H1 (cell line): ENCODE measurements at regions not wholly inside any gene's neighbourhood (a gene's known extent, or its start where the extent isn't known, plus 50 kb on each side); places are given as distances from the start of the nearest gene placed in this dataset.

Experiments
- CTCF ChIA-PET: fragments of 300-600 bp; sonication (Branson Sonifier 250); formaldehyde crosslinking; loops from one replicate; lab custom pipeline; 2021; ENCODE audit not compliant: partially characterized antibody; lab: Charles Lee
- POLR2A ChIA-PET: fragments of 300-600 bp; sonication (Branson Sonifier 250); formaldehyde crosslinking; loops from one replicate; lab custom pipeline; 2021; ENCODE audit warnings: inconsistent platforms; ENCODE audit not compliant: partially characterized antibody; lab: Charles Lee
- DNase-seq, 2 experiments: peaks; one replicate each; pipeline versions ENCODE4 v3.0.0 to v3.0.0-alpha.2; 2010 to 2022; ENCODE audit warnings: low spot score in 2 of 2, low read depth in 1 of 2, mixed read lengths in 1 of 2
- FAIRE-seq: peaks from 2 replicates; lab custom pipeline; 2011; peaks lifted over from hg19 to GRCh38; lab: Jason Lieb, UNC
- H2AFZ ChIP-seq: 2 replicates; pipeline ENCODE4 v1.8.1; 2012; ENCODE audit warnings: low read length, inconsistent platforms
- H2AK5ac ChIP-seq: 2 replicates; pipeline ENCODE4 v1.6.1; 2013; ENCODE audit warnings: low read depth, low read length
- H2BK120ac ChIP-seq: replicated peaks from 2 replicates; pipeline ENCODE3; 2013; ENCODE audit warnings: low read depth, low read length, inconsistent platforms
- H2BK12ac ChIP-seq: 2 replicates; pipeline ENCODE4 v1.6.1; 2013; ENCODE audit warnings: low read depth, low read length
- H2BK15ac ChIP-seq: 2 replicates; pipeline ENCODE4 v1.6.1; 2013; ENCODE audit warnings: low read length
- H2BK20ac ChIP-seq: 2 replicates; pipeline ENCODE4 v1.6.1; 2013; ENCODE audit warnings: low read length
- H2BK5ac ChIP-seq: 2 replicates; pipeline ENCODE4 v1.6.1; 2013; ENCODE audit warnings: low read depth, low read length
- H3K14ac ChIP-seq: 2 replicates; pipeline ENCODE4 v1.6.1; 2013; ENCODE audit warnings: inconsistent platforms; ENCODE audit not compliant: insufficient read length
- H3K18ac ChIP-seq: 2 replicates; pipeline ENCODE4 v1.6.1; 2013; ENCODE audit warnings: low read length; ENCODE audit errors: extremely low read depth
- H3K23ac ChIP-seq: 2 replicates; pipeline ENCODE4 v1.6.1; 2013; ENCODE audit warnings: inconsistent platforms; ENCODE audit not compliant: insufficient read length
- H3K23me2 ChIP-seq: 2 replicates; pipeline ENCODE4 v1.6.1; 2013; ENCODE audit warnings: low read depth, low read length
- H3K27ac ChIP-seq: 2 replicates; pipeline ENCODE4 v1.6.1; 2011; ENCODE audit warnings: low read depth, low read length, inconsistent platforms
- H3K27me3 ChIP-seq, 4 experiments: replicated peaks in 1 of 4; 1 replicate in 1 of 4; 2 replicates in 3 of 4; pipeline versions ENCODE4 v1.6.1 to v1.8.1; 2011 to 2013; ENCODE audit warnings: low read length in 3 of 4, mild to moderate bottlenecking in 3 of 4, inconsistent platforms in 2 of 4, mixed read lengths in 2 of 4, moderate library complexity in 1 of 4; ENCODE audit not compliant: control insufficient read depth in 3 of 4, insufficient read depth in 3 of 4; ENCODE audit errors: extremely low read depth in 1 of 4
- H3K36me3 ChIP-seq, 4 experiments: 2 replicates each; pipeline versions ENCODE4 v1.6.1 to v1.8.1; 2011 to 2013; ENCODE audit warnings: mild to moderate bottlenecking in 4 of 4, low read length in 3 of 4, moderate library complexity in 2 of 4, control low read depth in 1 of 4, inconsistent platforms in 1 of 4; ENCODE audit not compliant: insufficient read depth in 4 of 4, control insufficient read depth in 2 of 4
- H3K4ac ChIP-seq: replicated peaks from 2 replicates; pipeline ENCODE3; 2013; ENCODE audit warnings: low read length, low read depth, mixed read lengths, inconsistent platforms; ENCODE audit not compliant: insufficient read length
- H3K4me1 ChIP-seq, 4 experiments: replicated peaks in 1 of 4; 1 replicate in 1 of 4; 2 replicates in 3 of 4; pipeline versions ENCODE4 v1.6.1 to v1.8.1; 2011 to 2013; ENCODE audit warnings: low read length in 3 of 4, inconsistent platforms in 2 of 4, mixed read lengths in 1 of 4; ENCODE audit not compliant: insufficient read depth in 4 of 4, control insufficient read depth in 3 of 4
- H3K4me2 ChIP-seq, 2 experiments: 2 replicates each; pipeline versions ENCODE4 v1.6.1 to v1.8.1; 2011 to 2013; ENCODE audit warnings: low read depth in 2 of 2, low read length in 2 of 2, control low read depth in 1 of 2, inconsistent platforms in 1 of 2, mild to moderate bottlenecking in 1 of 2; ENCODE audit not compliant: insufficient read depth in 1 of 2
- H3K4me3 ChIP-seq, 4 experiments: fragments of 200-600, 300-600 bp in 1 of 4; sonication (generic), shearing (Covaris generic), sonication (Bioruptor Twin) in 1 of 4; 2 replicates each; pipeline versions ENCODE4 v1.5.1 to v1.8.1; 2011 to 2016; ENCODE audit warnings: low read length in 4 of 4, low read depth in 3 of 4, control low read depth in 2 of 4, inconsistent platforms in 2 of 4, mild to moderate bottlenecking in 2 of 4, mixed read lengths in 1 of 4, moderate library complexity in 1 of 4; ENCODE audit not compliant: insufficient read depth in 2 of 4; ENCODE audit errors: extremely low read depth in 1 of 4
- H3K56ac ChIP-seq: replicated peaks from 2 replicates; pipeline ENCODE3; 2013; ENCODE audit warnings: low read depth, mild to moderate bottlenecking, mixed read lengths, low read length, inconsistent platforms; ENCODE audit not compliant: insufficient read length
- H3K79me1 ChIP-seq: 2 replicates; pipeline ENCODE4 v1.6.1; 2013; ENCODE audit warnings: low read depth, low read length, control low read depth
- H3K79me2 ChIP-seq, 2 experiments: 2 replicates each; pipeline versions ENCODE4 v1.6.1 to v1.8.1; 2012 to 2013; ENCODE audit warnings: low read length in 2 of 2, mild to moderate bottlenecking in 2 of 2, inconsistent platforms in 1 of 2; ENCODE audit not compliant: insufficient read depth in 2 of 2, control insufficient read depth in 1 of 2
- H3K9ac ChIP-seq, 4 experiments: replicated peaks in 1 of 4; 1 replicate in 1 of 4; 2 replicates in 3 of 4; pipeline versions ENCODE4 v1.6.1 to v1.8.1; 2011 to 2013; ENCODE audit warnings: low read depth in 3 of 4, low read length in 3 of 4, control low read depth in 2 of 4, mild to moderate bottlenecking in 2 of 4, moderate library complexity in 2 of 4, inconsistent platforms in 1 of 4; ENCODE audit errors: extremely low read depth in 1 of 4
- H3K9me3 ChIP-seq, 2 experiments: 2 replicates each; pipeline versions ENCODE4 v1.6.1 to v1.8.1; 2012 to 2013; ENCODE audit warnings: mild to moderate bottlenecking in 2 of 2, moderate library complexity in 2 of 2, control low read depth in 1 of 2, inconsistent platforms in 1 of 2, low read depth in 1 of 2, low read length in 1 of 2, mixed read lengths in 1 of 2; ENCODE audit not compliant: insufficient read depth in 2 of 2
- H4K20me1 ChIP-seq, 2 experiments: replicated peaks in 1 of 2; 2 replicates each; pipeline versions ENCODE3 to v1.8.1; 2011 to 2013; ENCODE audit warnings: inconsistent platforms in 2 of 2, low read length in 2 of 2, mild to moderate bottlenecking in 1 of 2; ENCODE audit not compliant: insufficient read depth in 2 of 2, control insufficient read depth in 1 of 2
- H4K5ac ChIP-seq: 2 replicates; pipeline ENCODE4 v1.6.1; 2013; ENCODE audit warnings: low read length, low read depth, mixed read lengths, inconsistent platforms; ENCODE audit not compliant: insufficient read length
- H4K8ac ChIP-seq: 2 replicates; pipeline ENCODE4 v1.8.0; 2013; ENCODE audit warnings: mild to moderate bottlenecking, moderate library complexity, low read length, inconsistent platforms; ENCODE audit not compliant: insufficient read depth; ENCODE audit errors: extremely low read depth
- H4K91ac ChIP-seq: replicated peaks from 2 replicates; pipeline ENCODE3; 2013; ENCODE audit warnings: low read length, mixed read lengths, inconsistent platforms; ENCODE audit not compliant: insufficient read length
- BACH1 ChIP-seq: IDR thresholded peaks from 2 replicates; pipeline ENCODE4 v1.6.1; 2012; ENCODE audit warnings: low read length, improper control_type of control experiment
- CBX5 ChIP-seq: fragments of 300-800, 300-1000 bp; sonication (generic); IDR thresholded peaks from 2 replicates; pipeline ENCODE4 v1.7.1; 2016; ENCODE audit warnings: antibody characterized with exemption, low read length, low read depth
- CEBPB ChIP-seq: IDR thresholded peaks from 2 replicates; pipeline ENCODE4 v1.6.1; 2012; ENCODE audit warnings: low read depth, low read length
- EP300 ChIP-seq, 2 experiments: IDR thresholded peaks; 1 replicate in 1 of 2; 2 replicates in 1 of 2; pipeline ENCODE4 v1.6.1; 2011 to 2012; ENCODE audit warnings: low read depth in 2 of 2, low read length in 2 of 2, mild to moderate bottlenecking in 2 of 2, borderline replicate concordance in 1 of 2, inconsistent platforms in 1 of 2, moderate library complexity in 1 of 2
- FOSL1 ChIP-seq: IDR thresholded peaks from 2 replicates; pipeline ENCODE4 v1.6.1; 2011; ENCODE audit warnings: mild to moderate bottlenecking, low read depth, low read length, moderate library complexity; ENCODE audit not compliant: insufficient read depth
- KDM1A ChIP-seq: fragments of 200-600, 300-600 bp; sonication (generic); IDR thresholded peaks from 2 replicates; pipeline ENCODE4 v1.7.1; 2016; ENCODE audit warnings: mild to moderate bottlenecking, low read length, borderline replicate concordance
- KDM5A ChIP-seq: fragments of 200-600 bp; IDR thresholded peaks from 2 replicates; pipeline ENCODE4 v1.7.1; 2012; ENCODE audit warnings: mild to moderate bottlenecking, low read length, inconsistent platforms, mixed read lengths
- MAFK ChIP-seq: IDR thresholded peaks from 2 replicates; pipeline ENCODE4 v1.6.1; 2012; ENCODE audit warnings: low read depth, mild to moderate bottlenecking, improper control_type of control experiment, low read length
- MAX ChIP-seq: IDR thresholded peaks from 2 replicates; pipeline ENCODE4 v1.6.1; 2012; ENCODE audit warnings: inconsistent platforms
- POLR2A ChIP-seq, 2 experiments: IDR thresholded peaks; 1 replicate in 1 of 2; 2 replicates in 1 of 2; pipeline ENCODE4 v1.6.1; 2011; ENCODE audit warnings: low read depth in 2 of 2, low read length in 2 of 2, mild to moderate bottlenecking in 2 of 2; ENCODE audit errors: control extremely low read depth in 1 of 2
- RBBP5 ChIP-seq: IDR thresholded peaks from 2 replicates; pipeline ENCODE4 v1.7.1; 2012; ENCODE audit warnings: low read depth, mild to moderate bottlenecking, inconsistent platforms, low read length, moderate library complexity, borderline replicate concordance
- RFX5 ChIP-seq: IDR thresholded peaks from 2 replicates; pipeline ENCODE4 v1.6.1; 2011; ENCODE audit warnings: low read depth, low read length, improper control_type of control experiment, borderline replicate concordance
- SAP30 ChIP-seq: fragments of 300-600 bp; sonication (generic); IDR thresholded peaks from 2 replicates; pipeline ENCODE4 v1.7.1; 2012; ENCODE audit warnings: low read length, moderate library complexity, mild to moderate bottlenecking, inconsistent platforms; ENCODE audit not compliant: insufficient read depth, insufficient replicate concordance
- SIN3A ChIP-seq, 2 experiments: IDR thresholded peaks in 1 of 2; conservative IDR thresholded peaks in 1 of 2; 2 replicates each; pipeline ENCODE4 v1.6.1; 2011 to 2012; ENCODE audit warnings: low read length in 2 of 2, improper control_type of control experiment in 1 of 2, low read depth in 1 of 2, mild to moderate bottlenecking in 1 of 2
- SIRT6 ChIP-seq: IDR thresholded peaks from one replicate; pipeline ENCODE4 v1.7.1; 2012; ENCODE audit warnings: low read length, inconsistent platforms
- SIX5 ChIP-seq: IDR thresholded peaks from 2 replicates; pipeline ENCODE4 v1.6.1; 2011; ENCODE audit warnings: mild to moderate bottlenecking, low read depth, low read length
- WGBS, 2 experiments: shearing (Covaris generic) in 1 of 2; methylation state at CpG; one replicate each; pipeline versions ENCODE4 v1.1.6 to v1.1.7; 2013 to 2015; ENCODE audit warnings: low lambda C conversion rate in 2 of 2, mixed read lengths in 2 of 2, inconsistent platforms in 1 of 2, low coverage in 1 of 2, missing lambda C conversion rate in 1 of 2; ENCODE audit not compliant: insufficient replicate concordance in 2 of 2, insufficient coverage in 1 of 2, insufficient read length in 1 of 2; ENCODE audit errors: extremely low coverage in 1 of 2, missing lambda C conversion rate in 1 of 2; 5-methylcytosine and 5-hydroxymethylcytosine counted together

- Histone ChIP-seq H2BK12ac (no peak overlapping the region), H3K56ac (no peak overlapping the region), H4K20me1 (no peaks in the 10 kb centered on the region), H3K18ac (no peak overlapping the region), H3K4ac (no peak overlapping the region), H2BK120ac (no peak overlapping the region), H2BK15ac (no peak overlapping the region), H3K27ac (no peak overlapping the region), H2BK20ac (no peak overlapping the region), H3K36me3 (no peaks in the 10 kb centered on the region), H3K4me1 (no peaks in the 10 kb centered on the region), H3K14ac (no peak overlapping the region), H3K27me3 (no peaks in the 10 kb centered on the region), H3K79me2 (no peaks in the 10 kb centered on the region), H3K23ac (no peak overlapping the region), H3K23me2 (no peaks in the 10 kb centered on the region), H2AK5ac (no peak overlapping the region), H3K4me3 (no peak overlapping the region), H3K79me1 (no peaks in the 10 kb centered on the region), H2AFZ (no peak overlapping the region), H4K5ac (no peak overlapping the region), H3K4me2 (no peak overlapping the region), H3K9me3 (no peaks in the 10 kb centered on the region), H4K91ac (no peak overlapping the region), H4K8ac (no peak overlapping the region), H2BK5ac (no peak overlapping the region), H3K9ac (no peak overlapping the region)
- WGBS, 2 experiments = 94% methylated on average over 2 of the region's 2 CpGs; no CpG with 5 or more reads in 1 of the 2 experiments
- ChIA-PET CTCF (interaction anchor here (0.7 kb wide), 1 partner anchor 73 kb away, joined by 3 read pairs; no protein-coding TSS in a partner anchor), POLR2A (no interaction called here)
- no peak for FAIRE-seq
- DNase-seq = no peak
- TF ChIP-seq KDM5A (no peak), KDM1A (no peak), SAP30 (no peak), SIN3A (conservative IDR thresholded peaks at IDR 0.05 in 1 of 2, IDR thresholded peaks at IDR 0.05 in 1 of 2; ENCODE audit: low read depth in 1 of 2, low read length in 2 of 2) (no peak), RBBP5 (no peak), POLR2A (IDR thresholded peaks at IDR 0.05; ENCODE audit: control extremely low read depth in 1 of 2, low read depth in 2 of 2, low read length in 2 of 2) (no peak), SIX5 (no peak), MAX (no peak), MAFK (no peak), CEBPB (no peak), BACH1 (no peak), RFX5 (no peak), CBX5 (no peak), SIRT6 (no peak), FOSL1 (no peak), EP300 (IDR thresholded peaks at IDR 0.05; ENCODE audit: borderline replicate concordance in 1 of 2, low read depth in 2 of 2, low read length in 2 of 2) (no peak)
Measured at GRCh38 chr16:60484901-60485300, 1551.3 kb downstream of the CDH8 start.
